Prostate gland (tissue), 2 donors: ENCODE measurements at regions not wholly inside any gene's neighbourhood (a gene's known extent, or its start where the extent isn't known, plus 50 kb on each side); places are given as distances from the start of the nearest gene placed in this dataset.

Experiments
- DNase-seq: peaks from one replicate; pipeline ENCODE4 v3.0.0-alpha.2; 2019; ENCODE audit warnings: low spot score
- H3K27ac ChIP-seq, 2 donors: fragments of 200-600 bp; sonication (generic); 2 replicates each; pipeline ENCODE4 v1.5.1; 2017 to 2019
- H3K27me3 ChIP-seq: fragments of 200-600 bp; sonication (generic); replicated peaks from 2 replicates; pipeline ENCODE4 v1.5.1; 2019; ENCODE audit not compliant: insufficient read depth
- H3K36me3 ChIP-seq, 2 donors: fragments of 200-600 bp; sonication (generic); 1 replicate in 1 of 2; 2 replicates in 1 of 2; pipeline versions ENCODE4 v1.5.1 to v1.8.1; 2017 to 2019
- H3K4me1 ChIP-seq: fragments of 200-600 bp; sonication (generic); replicated peaks from 2 replicates; pipeline ENCODE4 v1.5.1; 2019
- H3K4me3 ChIP-seq, 2 donors: fragments of 200-600 bp; sonication (generic); 2 replicates each; pipeline ENCODE4 v1.5.1; 2017 to 2019
- H3K9me3 ChIP-seq: fragments of 200-600 bp; sonication (generic); 2 replicates; pipeline ENCODE4 v1.5.1; 2017
- CTCF ChIP-seq, 4 experiments: fragments of 200-600 bp in 2 of 4; fragments of 450-650 bp in 2 of 4; sonication (generic) in 2 of 4; IDR thresholded peaks; 1 replicate in 3 of 4; 2 replicates in 1 of 4; pipeline ENCODE4 v1.5.1; 2016 to 2019; ENCODE audit warnings: antibody characterized with exemption in 4 of 4, mild to moderate bottlenecking in 2 of 4, moderate library complexity in 2 of 4
- POLR2A ChIP-seq: fragments of 450-650 bp; IDR thresholded peaks from one replicate; pipeline ENCODE4 v1.6.1; 2016; ENCODE audit warnings: antibody characterized with exemption, mild to moderate bottlenecking
- POLR2AphosphoS5 ChIP-seq: sonication (generic); formaldehyde crosslinking; IDR thresholded peaks from one replicate; pipeline ENCODE4 v1.6.1; 2017; ENCODE audit warnings: antibody characterized with exemption
- WGBS: methylation state at CpG from one replicate; pipeline ENCODE4 v1.1.5; 2018; 5-methylcytosine and 5-hydroxymethylcytosine counted together
- intact Hi-C: fragments of 100-400 bp; cut with DNase I; formaldehyde crosslinking; loops from one replicate; pipeline ENCODE4 v1.14.2; 2022

- Histone ChIP-seq H3K4me1 (no peaks in the 10 kb centered on the region), H3K27ac (no peak overlapping the region), H3K4me3 (no peak overlapping the region), H3K27me3 (no peaks in the 10 kb centered on the region), H3K36me3 (no peaks in the 10 kb centered on the region), H3K9me3 (no peaks in the 10 kb centered on the region)
- WGBS: 60% methylated on average over 3 of the region's 3 CpGs
- intact Hi-C loops: no loop called here
- DNase-seq: no peak
- TF ChIP-seq CTCF (IDR thresholded peaks at IDR 0.05) (no peak), POLR2A (no peak), POLR2AphosphoS5 (no peak)
Observed at GRCh38 chr4:103443324-103443723, 245.2 kb upstream of the CENPE start.

GRCh38 chr4:103429283-103429682, 231.1 kb upstream of the CENPE start:
- intact Hi-C loops: no loop called here
- Histone ChIP-seq H3K27ac (no peak overlapping the region), H3K9me3 (no peaks in the 10 kb centered on the region), H3K4me3 (no peak overlapping the region), H3K27me3 (no peaks in the 10 kb centered on the region), H3K4me1 (no peaks in the 10 kb centered on the region), H3K36me3 (no peaks in the 10 kb centered on the region)
- 28% methylated on average over 7 of the region's 7 CpGs for WGBS
- DNase-seq: no peak
- TF ChIP-seq CTCF (IDR thresholded peaks at IDR 0.05): no peak
- TF ChIP-seq POLR2AphosphoS5: no peak
- no peak for TF ChIP-seq POLR2A

- no peak overlapping the region for H3K27ac ChIP-seq
Observed at GRCh38 chr4:103425406-103425805, 227.3 kb upstream of the CENPE start.

GRCh38 chr4:103424853-103425252, 226.7 kb upstream of the CENPE start:
- H3K27me3 ChIP-seq: no peaks in the 10 kb centered on the region
- H3K4me3 ChIP-seq: no peak overlapping the region
- no peak overlapping the region for H3K27ac ChIP-seq
- no peaks in the 10 kb centered on the region for H3K4me1 ChIP-seq
- DNase-seq: peak; percentile 29
- WGBS: 25% methylated on average over 2 of the region's 2 CpGs
- peak; percentile 58 for TF ChIP-seq POLR2AphosphoS5
- no peak for TF ChIP-seq POLR2A
- intact Hi-C loops: no loop called here
- no peaks in the 10 kb centered on the region for H3K36me3 ChIP-seq
- no peaks in the 10 kb centered on the region for H3K9me3 ChIP-seq

More at GRCh38 chr4:103425406-103425805, 227.3 kb upstream of the CENPE start:
- intact Hi-C loops: no loop called here
- no peaks in the 10 kb centered on the region for H3K27me3 ChIP-seq
- H3K36me3 ChIP-seq: no peaks in the 10 kb centered on the region
- DNase-seq: no peak
- no peaks in the 10 kb centered on the region for H3K9me3 ChIP-seq
- H3K4me1 ChIP-seq: no peaks in the 10 kb centered on the region
- WGBS: 77% methylated on average over 1 of the region's 1 CpG
- H3K4me3 ChIP-seq: no peak overlapping the region
- TF ChIP-seq POLR2AphosphoS5 (no peak), POLR2A (no peak), CTCF (IDR thresholded peaks at IDR 0.05) (no peak)

GRCh38 chr4:103423261-103423660, 225.1 kb upstream of the CENPE start:
- Histone ChIP-seq H3K4me1 (no peaks in the 10 kb centered on the region), H3K4me3 (no peak overlapping the region), H3K27ac (no peak overlapping the region), H3K36me3 (no peaks in the 10 kb centered on the region), H3K9me3 (no peaks in the 10 kb centered on the region), H3K27me3 (no peaks in the 10 kb centered on the region)
- intact Hi-C loops: no loop called here
- no peak for DNase-seq
- 69% methylated on average over 2 of the region's 2 CpGs for WGBS
- TF ChIP-seq CTCF (IDR thresholded peaks at IDR 0.05): no peak
